Upper lobe of left lung (tissue), 4 donors: ENCODE measurements at regions not wholly inside any gene's neighbourhood (a gene's known extent, or its start where the extent isn't known, plus 50 kb on each side); places are given as distances from the start of the nearest gene placed in this dataset.

Experiments
- CTCF ChIP-seq, 6 experiments: fragments of 450-650 bp in 4 of 6; fragments of 200-600 bp in 2 of 6; sonication (generic) in 2 of 6; IDR thresholded peaks; one replicate each; pipeline ENCODE4 v1.5.1; 2016 to 2019; ENCODE audit warnings: antibody characterized with exemption in 6 of 6
- EP300 ChIP-seq, 4 donors: sonication (generic); formaldehyde crosslinking; IDR thresholded peaks; one replicate each; pipeline ENCODE4 v1.5.1; 2017; ENCODE audit warnings: antibody characterized with exemption in 4 of 4, control low read depth in 2 of 4
- POLR2A ChIP-seq, 4 donors: fragments of 450-650 bp; IDR thresholded peaks; one replicate each; pipeline ENCODE4 v1.5.1; 2016 to 2017; ENCODE audit warnings: antibody characterized with exemption in 4 of 4, mild to moderate bottlenecking in 2 of 4

- TF ChIP-seq CTCF (IDR thresholded peaks at IDR 0.05) (no peak), POLR2A (IDR thresholded peaks at IDR 0.05) (no peak), EP300 (IDR thresholded peaks at IDR 0.05) (no peak)
Observed at GRCh38 chr18:78781601-78781960, 198.0 kb upstream of the SALL3 start.
